GM04503 (cell line): ENCODE measurements at regions not wholly inside any gene's neighbourhood (a gene's known extent, or its start where the extent isn't known, plus 50 kb on each side); places are given as distances from the start of the nearest gene placed in this dataset.

ENCODE experiments used
- DNase-seq: peaks from one replicate; pipeline ENCODE4 v3.0.0-alpha.2; 2012; ENCODE audit warnings: low read depth

DNA sequence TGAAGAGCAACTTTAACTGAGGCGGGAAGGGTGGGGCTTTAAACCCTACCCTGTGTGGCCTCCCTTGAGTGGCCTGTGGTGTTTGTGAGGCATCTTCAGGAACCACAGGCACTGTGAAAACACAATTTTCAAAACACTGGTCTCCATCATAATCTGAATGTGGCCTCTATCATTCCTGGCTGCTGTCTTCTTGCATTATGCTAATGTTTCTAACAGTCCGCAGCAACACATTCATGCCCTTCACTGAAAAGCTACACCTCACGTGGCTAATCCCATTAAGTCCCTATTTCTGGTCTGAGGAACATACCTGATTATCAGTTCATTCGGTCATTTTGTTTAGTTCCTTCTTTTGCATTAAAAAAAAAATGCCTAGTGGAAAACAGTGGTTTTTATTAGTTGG is 94.6 kb downstream of the F11 start:
- no peak for DNase-seq

DNA sequence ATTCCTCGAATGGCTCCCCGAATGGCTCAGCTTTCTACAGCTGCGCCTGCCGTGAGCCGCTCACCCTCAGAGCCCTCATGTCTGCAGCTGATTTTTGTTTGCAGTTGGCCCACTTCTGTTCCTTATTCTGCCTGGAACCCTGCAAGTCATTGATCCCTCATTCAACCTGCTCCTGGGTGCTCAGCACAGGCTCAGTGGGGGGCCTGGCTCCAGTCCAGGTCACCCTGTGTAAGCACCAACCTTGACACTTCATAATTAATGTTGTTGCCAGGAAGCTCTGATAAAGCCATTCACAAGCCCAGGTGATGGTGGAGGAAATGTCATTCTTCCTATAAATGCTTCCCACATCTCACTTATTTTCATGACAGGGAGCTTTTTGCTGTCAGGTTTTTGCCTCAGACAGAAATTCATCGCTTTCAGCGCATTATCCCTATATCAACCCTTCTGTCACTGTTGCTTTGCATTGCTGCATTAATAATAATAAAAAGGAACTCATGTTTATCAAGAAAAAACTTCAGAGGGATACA is 85.7 kb downstream of the F11 start:
- no peak for DNase-seq

DNA sequence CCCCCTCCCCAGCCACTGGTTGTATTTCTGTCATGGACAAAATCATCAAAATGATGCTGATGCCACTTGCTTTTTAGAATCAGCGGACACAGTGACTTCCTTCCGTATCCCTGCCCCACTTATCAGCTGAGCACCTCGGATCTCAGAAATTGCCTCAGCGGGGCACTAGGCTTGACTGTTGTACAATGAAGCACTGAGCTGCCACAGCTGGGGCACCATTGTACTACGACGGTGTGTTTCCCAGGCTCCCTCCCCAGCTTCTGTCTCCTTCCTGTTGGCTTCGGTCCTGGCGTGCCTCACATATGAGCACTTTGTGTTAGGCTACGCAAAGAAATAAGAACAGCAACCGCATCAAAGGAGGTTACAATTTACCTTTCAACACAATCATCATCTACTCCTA is 82.4 kb downstream of the F11 start:
- DNase-seq: no peak

GRCh38 chr4:186347743-186348142 is 81.8 kb downstream of the F11 start:
- DNase-seq: no peak

- DNase-seq: no peak
Observed at GRCh38 chr4:186345184-186345583, 79.2 kb downstream of the F11 start.

DNA sequence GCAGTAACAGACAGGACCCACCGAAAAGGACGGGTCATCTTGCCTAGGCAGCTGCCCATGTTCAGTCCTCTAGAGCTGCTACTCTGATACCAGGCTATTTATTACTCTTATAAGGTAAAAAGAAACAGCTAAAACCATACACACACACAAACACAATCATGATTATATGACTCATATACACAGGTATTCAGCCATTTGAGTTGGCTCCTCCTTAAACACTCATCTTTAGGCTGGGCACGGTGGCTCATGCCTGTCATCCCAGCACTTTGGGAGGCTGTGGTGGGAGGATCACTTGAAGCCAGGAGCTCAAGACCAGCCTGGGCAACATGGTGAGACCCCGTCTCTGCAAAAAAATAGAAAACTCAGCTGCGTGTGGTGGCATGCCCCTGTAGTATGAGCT is 76.6 kb downstream of the F11 start:
- no peak for DNase-seq

DNA sequence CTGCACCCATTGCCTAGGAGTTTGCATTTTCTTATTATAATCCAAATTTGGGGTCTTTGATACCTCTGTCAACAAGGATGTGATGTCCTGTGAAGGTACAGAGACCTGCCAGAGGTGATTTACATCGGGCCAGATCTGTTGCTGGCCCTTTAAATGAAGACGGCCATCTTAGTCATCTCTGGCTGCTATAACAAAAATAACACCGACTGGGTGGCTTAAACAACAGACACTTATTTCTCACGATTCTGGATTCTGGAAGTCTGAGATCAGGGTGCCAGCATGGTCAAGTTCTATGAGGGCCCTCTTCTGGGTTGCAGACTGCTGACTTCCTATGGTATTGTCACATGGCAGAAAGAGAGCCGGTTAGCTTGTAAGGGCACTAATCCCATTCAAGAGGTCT is 75.7 kb downstream of the F11 start:
- DNase-seq: no peak
